ENCODE measurements at regions not wholly inside any gene's neighbourhood (a gene's known extent, or its start where the extent isn't known, plus 50 kb on each side); places are given as distances from the start of the nearest gene placed in this dataset.

- TF ChIP-seq CTCF (IDR thresholded peaks at IDR 0.05) (no peak), POLR2A (IDR thresholded peaks at IDR 0.05) (no peak)
Measured at GRCh38 chr5:179472641-179473040, 77.7 kb upstream of the RUFY1 start.

Data from stomach (tissue), 4 donors.